ENCODE measurements at regions not wholly inside any gene's neighbourhood (a gene's known extent, or its start where the extent isn't known, plus 50 kb on each side); places are given as distances from the start of the nearest gene placed in this dataset.
"Not testable (repeated sequence)": the region's sequence is repeated elsewhere in the genome, so short reads cannot be mapped to it uniquely, and the experiment has no call there.

- DNase-seq = no peak
- H3K4me1 Mint-ChIP-seq (ENCODE audit: low read depth) = no peaks in the 10 kb centered on the region
- H3K27ac Mint-ChIP-seq = no peak overlapping the region
- no peak overlapping the region for H3K4me3 Mint-ChIP-seq
- H3K9me3 Mint-ChIP-seq (ENCODE audit: insufficient read depth) = peaks cover 27% of the 10 kb centered on the region
- peaks cover 33% of the 10 kb centered on the region for H3K36me3 Mint-ChIP-seq (ENCODE audit: low read depth)
- ATAC-seq = no peak
- ChIA-PET CTCF (no interaction called here), POLR2A (no interaction called here)
- H3K27me3 Mint-ChIP-seq (ENCODE audit: low read depth) = no peaks in the 10 kb centered on the region
These were observed 2604.8 kb upstream of the TPTE start for GRCh38 chr21:7916329-7917303.

GRCh38 chr21:7917729-7918128, 2603.7 kb upstream of the TPTE start:
- Mint-ChIP-seq H3K9me3 (ENCODE audit: insufficient read depth) (peaks cover 27% of the 10 kb centered on the region), H3K27me3 (ENCODE audit: low read depth) (no peaks in the 10 kb centered on the region), H3K36me3 (ENCODE audit: low read depth) (peaks cover 44% of the 10 kb centered on the region), H3K4me3 (no peak overlapping the region), H3K27ac (no peak overlapping the region), H3K4me1 (ENCODE audit: low read depth) (no peaks in the 10 kb centered on the region)
- POLR2A ChIA-PET = no interaction called here
- CTCF ChIA-PET = no interaction called here
- DNase-seq = no peak
- ATAC-seq = no peak

- POLR2A ChIA-PET = not testable (repeated sequence)
These were observed 2595.3 kb upstream of the TPTE start for GRCh38 chr21:7925918-7926582.

GRCh38 chr21:7928528-7928927, 2592.9 kb upstream of the TPTE start:
- H3K4me3 Mint-ChIP-seq; CTCF ChIA-PET; ATAC-seq; H3K27ac Mint-ChIP-seq; DNase-seq; H3K4me1 Mint-ChIP-seq (ENCODE audit: low read depth); POLR2A ChIA-PET; H3K27me3 Mint-ChIP-seq (ENCODE audit: low read depth): not testable (repeated sequence)
- H3K36me3 Mint-ChIP-seq (ENCODE audit: low read depth) = peaks cover 85% of the 10 kb centered on the region
- peaks cover 72% of the 10 kb centered on the region for H3K9me3 Mint-ChIP-seq (ENCODE audit: insufficient read depth)

More at GRCh38 chr21:7925918-7926582, 2595.3 kb upstream of the TPTE start:
- CTCF ChIA-PET; H3K4me1 Mint-ChIP-seq (ENCODE audit: low read depth); H3K27ac Mint-ChIP-seq; ATAC-seq; H3K27me3 Mint-ChIP-seq (ENCODE audit: low read depth); H3K4me3 Mint-ChIP-seq; DNase-seq: not testable (repeated sequence)
- H3K36me3 Mint-ChIP-seq (ENCODE audit: low read depth) = peaks cover 88% of the 10 kb centered on the region
- peaks cover 60% of the 10 kb centered on the region for H3K9me3 Mint-ChIP-seq (ENCODE audit: insufficient read depth)

DNA sequence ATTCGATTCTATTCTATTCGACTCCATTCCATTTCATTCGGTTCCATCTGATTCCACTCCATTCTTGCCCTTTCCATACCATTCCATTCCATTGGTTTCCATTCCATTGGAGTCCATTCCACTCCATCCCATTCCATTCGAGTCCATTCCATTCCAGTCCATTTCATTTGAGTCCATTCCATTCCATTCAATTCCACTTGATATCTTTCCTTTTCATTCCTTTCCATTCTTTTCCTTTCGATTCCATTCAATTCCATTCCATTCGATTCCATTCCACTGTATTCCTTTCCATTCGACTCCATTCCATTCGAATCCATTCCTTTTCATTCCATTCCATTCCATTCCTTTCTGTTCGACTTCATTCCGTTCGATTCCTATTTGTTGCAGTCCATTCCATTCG, 2591.8 kb upstream of the TPTE start:
- H3K4me3 Mint-ChIP-seq; H3K27me3 Mint-ChIP-seq (ENCODE audit: low read depth); DNase-seq; H3K4me1 Mint-ChIP-seq (ENCODE audit: low read depth); POLR2A ChIA-PET; H3K27ac Mint-ChIP-seq; CTCF ChIA-PET; ATAC-seq: not testable (repeated sequence)
- Mint-ChIP-seq H3K9me3 (ENCODE audit: insufficient read depth) (peaks cover 75% of the 10 kb centered on the region), H3K36me3 (ENCODE audit: low read depth) (peaks cover 87% of the 10 kb centered on the region)

DNA sequence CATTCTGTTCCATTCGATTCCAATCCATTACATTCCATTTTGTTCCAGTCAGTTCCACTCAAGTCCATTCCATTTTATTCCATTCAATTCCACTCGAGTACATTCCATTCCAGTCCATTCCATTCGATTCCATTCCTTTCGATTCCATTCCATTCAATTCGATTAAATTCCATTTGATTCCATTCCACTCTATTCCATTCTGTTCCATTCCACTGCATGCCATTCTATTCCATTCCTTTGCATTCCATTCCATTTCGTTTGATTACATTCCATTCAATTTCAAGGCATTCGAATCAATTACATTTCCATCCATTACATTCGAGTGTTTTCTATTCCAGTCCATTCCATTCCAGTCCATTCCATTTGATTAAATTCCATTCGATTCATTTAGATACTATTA, 2590.9 kb upstream of the TPTE start:
- H3K4me3 Mint-ChIP-seq; ATAC-seq; CTCF ChIA-PET; DNase-seq; H3K27me3 Mint-ChIP-seq (ENCODE audit: low read depth); H3K4me1 Mint-ChIP-seq (ENCODE audit: low read depth); POLR2A ChIA-PET; H3K27ac Mint-ChIP-seq: not testable (repeated sequence)
- H3K36me3 Mint-ChIP-seq (ENCODE audit: low read depth) = peaks cover 88% of the 10 kb centered on the region
- peaks cover 71% of the 10 kb centered on the region for H3K9me3 Mint-ChIP-seq (ENCODE audit: insufficient read depth)

DNA sequence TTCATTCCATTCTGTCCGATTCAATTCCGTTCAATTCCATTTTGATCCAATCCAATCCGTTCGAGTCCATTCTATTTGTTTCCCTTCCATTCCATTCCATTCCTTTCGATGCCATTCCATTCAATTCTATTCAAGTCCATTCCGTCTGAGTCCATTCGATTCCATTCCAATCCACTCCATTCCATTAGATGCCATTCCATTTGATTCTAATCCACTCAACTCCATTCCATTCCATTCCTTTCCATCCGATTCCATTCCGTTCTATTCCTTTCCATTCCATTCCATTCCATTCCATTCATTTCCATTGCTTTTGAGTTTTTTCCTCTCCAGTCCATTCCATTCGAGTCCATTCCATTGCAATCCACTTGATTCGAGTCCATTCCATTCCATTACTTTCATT, 2589.3 kb upstream of the TPTE start:
- H3K4me3 Mint-ChIP-seq; POLR2A ChIA-PET; DNase-seq; H3K27ac Mint-ChIP-seq; H3K27me3 Mint-ChIP-seq (ENCODE audit: low read depth); ATAC-seq; H3K4me1 Mint-ChIP-seq (ENCODE audit: low read depth); CTCF ChIA-PET: not testable (repeated sequence)
- peaks cover 84% of the 10 kb centered on the region for H3K36me3 Mint-ChIP-seq (ENCODE audit: low read depth)
- peaks cover 84% of the 10 kb centered on the region for H3K9me3 Mint-ChIP-seq (ENCODE audit: insufficient read depth)

DNA sequence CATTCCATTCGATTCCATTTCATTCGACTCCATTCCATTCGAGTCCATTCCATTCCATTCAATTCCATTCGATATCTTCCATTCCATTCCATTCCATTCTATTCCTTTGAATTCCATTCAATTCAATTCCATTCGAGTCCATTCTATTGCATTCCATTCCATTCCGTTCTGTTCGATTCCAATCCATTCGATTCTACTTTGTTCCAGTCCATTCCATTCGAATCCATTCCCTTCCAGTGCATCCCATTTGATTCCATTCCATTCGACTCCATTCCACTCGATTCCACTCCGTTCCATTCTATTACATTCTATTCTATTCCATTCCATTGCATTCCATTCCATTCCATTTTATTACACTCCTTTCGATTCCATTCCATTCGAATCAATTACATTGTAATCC, 2588.5 kb upstream of the TPTE start:
- H3K4me3 Mint-ChIP-seq; POLR2A ChIA-PET; H3K4me1 Mint-ChIP-seq (ENCODE audit: low read depth); ATAC-seq; H3K27ac Mint-ChIP-seq; H3K27me3 Mint-ChIP-seq (ENCODE audit: low read depth); CTCF ChIA-PET; DNase-seq: not testable (repeated sequence)
- H3K9me3 Mint-ChIP-seq (ENCODE audit: insufficient read depth) = peaks cover 84% of the 10 kb centered on the region
- H3K36me3 Mint-ChIP-seq (ENCODE audit: low read depth) = peaks cover 85% of the 10 kb centered on the region

DNA sequence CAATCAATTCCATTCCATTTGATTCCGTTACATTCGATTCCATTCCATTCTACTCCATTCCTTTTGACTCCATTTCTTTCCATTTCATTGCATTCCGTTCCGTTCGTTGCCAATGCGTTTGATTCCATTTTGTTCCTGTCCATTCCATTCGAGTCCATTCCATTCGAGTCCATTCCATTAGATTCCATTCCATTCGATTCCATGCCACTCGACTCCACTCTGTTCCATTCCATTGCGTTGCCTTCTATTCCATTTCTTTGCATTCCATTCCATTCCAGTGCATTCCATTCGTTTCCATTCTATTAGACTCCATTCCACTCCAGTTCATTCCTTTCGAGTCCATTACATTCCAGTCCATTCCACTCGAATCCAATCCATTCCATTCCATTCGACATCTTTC, 2587.5 kb upstream of the TPTE start:
- ATAC-seq (no peak), DNase-seq (no peak)
- Mint-ChIP-seq H3K4me3 (no peak overlapping the region), H3K27me3 (ENCODE audit: low read depth) (no peaks in the 10 kb centered on the region), H3K27ac (no peak overlapping the region), H3K36me3 (ENCODE audit: low read depth) (peaks cover 81% of the 10 kb centered on the region), H3K9me3 (ENCODE audit: insufficient read depth) (peaks cover 83% of the 10 kb centered on the region), H3K4me1 (ENCODE audit: low read depth) (no peaks in the 10 kb centered on the region)
- ChIA-PET CTCF (no interaction called here), POLR2A (no interaction called here)

- Mint-ChIP-seq H3K9me3 (ENCODE audit: insufficient read depth) (peaks cover 79% of the 10 kb centered on the region), H3K36me3 (ENCODE audit: low read depth) (peaks cover 87% of the 10 kb centered on the region)
- H3K27ac Mint-ChIP-seq; H3K4me1 Mint-ChIP-seq (ENCODE audit: low read depth); CTCF ChIA-PET; H3K27me3 Mint-ChIP-seq (ENCODE audit: low read depth); H3K4me3 Mint-ChIP-seq; ATAC-seq; DNase-seq; POLR2A ChIA-PET: not testable (repeated sequence)
These were observed 2584.1 kb upstream of the TPTE start for GRCh38 chr21:7937297-7937696.

DNA sequence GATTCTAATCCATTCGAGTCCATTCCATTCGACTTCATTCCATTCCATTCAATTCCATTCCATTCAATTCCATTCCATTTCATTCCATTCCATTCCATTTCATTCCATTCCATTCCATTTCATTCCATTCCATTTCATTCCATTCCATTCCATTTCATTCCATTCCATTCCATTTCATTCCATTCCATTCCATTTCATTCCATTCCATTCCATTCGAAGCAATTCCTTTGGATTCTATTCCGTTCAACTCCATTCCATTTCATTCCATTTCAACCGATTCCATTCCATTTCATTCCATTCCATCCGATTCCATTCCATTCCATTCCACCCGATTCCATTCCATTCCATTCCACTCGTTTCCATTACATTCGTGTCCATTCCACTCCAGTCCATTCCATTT, 2583.2 kb upstream of the TPTE start:
- DNase-seq; ATAC-seq; H3K4me3 Mint-ChIP-seq; H3K27ac Mint-ChIP-seq; POLR2A ChIA-PET; H3K4me1 Mint-ChIP-seq (ENCODE audit: low read depth); H3K27me3 Mint-ChIP-seq (ENCODE audit: low read depth); CTCF ChIA-PET: not testable (repeated sequence)
- Mint-ChIP-seq H3K9me3 (ENCODE audit: insufficient read depth) (peaks cover 77% of the 10 kb centered on the region), H3K36me3 (ENCODE audit: low read depth) (peaks cover 84% of the 10 kb centered on the region)

DNA sequence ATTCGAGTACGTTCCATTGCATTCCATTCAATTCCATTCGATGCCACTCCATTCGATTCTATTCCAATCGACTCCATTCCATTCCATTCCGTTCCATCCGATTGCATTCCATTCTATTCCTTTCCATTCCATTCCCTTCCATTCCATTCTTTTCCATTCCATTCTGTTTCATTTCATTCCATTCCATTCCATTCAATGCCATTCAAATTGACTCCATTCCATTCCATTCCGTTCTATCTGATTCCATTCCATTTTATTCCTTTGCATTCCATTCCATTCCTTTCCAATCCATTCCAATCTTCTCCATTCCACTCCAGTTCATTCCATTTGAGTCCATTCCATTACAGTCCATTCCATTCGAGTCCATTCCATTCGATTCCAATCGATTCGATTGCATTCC, 2580.0 kb upstream of the TPTE start:
- CTCF ChIA-PET; H3K27ac Mint-ChIP-seq; H3K4me1 Mint-ChIP-seq (ENCODE audit: low read depth); H3K27me3 Mint-ChIP-seq (ENCODE audit: low read depth); ATAC-seq; DNase-seq; POLR2A ChIA-PET; H3K4me3 Mint-ChIP-seq: not testable (repeated sequence)
- H3K9me3 Mint-ChIP-seq (ENCODE audit: insufficient read depth) = peaks cover 58% of the 10 kb centered on the region
- peaks cover 83% of the 10 kb centered on the region for H3K36me3 Mint-ChIP-seq (ENCODE audit: low read depth)

Data from activated CD8-positive, alpha-beta T cell treated with anti-CD3 and anti-CD28 coated beads, Interleukin-2, amount 10 ng/mL, durations not matched to agents 7 days and 5 days (primary cell).